ENCODE measurements at regions not wholly inside any gene's neighbourhood (a gene's known extent, or its start where the extent isn't known, plus 50 kb on each side); places are given as distances from the start of the nearest gene placed in this dataset.

DNA sequence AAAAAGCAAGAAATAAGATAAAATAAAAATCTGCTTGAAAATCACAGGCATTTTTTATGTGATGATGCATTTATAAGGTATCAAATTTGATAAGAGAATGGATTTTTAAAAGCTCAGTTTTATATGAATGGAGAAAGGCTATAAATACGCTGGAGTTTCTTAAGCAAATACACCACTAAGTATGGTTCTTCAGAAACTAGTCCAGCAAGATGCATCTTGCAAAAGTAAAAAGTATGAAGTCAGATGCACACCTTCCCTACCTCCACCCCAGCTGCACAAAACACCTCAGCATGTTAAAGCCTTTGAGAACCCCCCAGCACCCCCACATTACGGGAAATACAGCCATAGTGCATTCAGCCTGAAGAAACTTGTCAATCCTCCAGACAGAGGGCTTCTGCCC, 143.1 kb upstream of the PROX1 start:
- no peak for DNase-seq (ENCODE audit: low read depth in 3 of 3, low spot score in 1 of 3)

DNA sequence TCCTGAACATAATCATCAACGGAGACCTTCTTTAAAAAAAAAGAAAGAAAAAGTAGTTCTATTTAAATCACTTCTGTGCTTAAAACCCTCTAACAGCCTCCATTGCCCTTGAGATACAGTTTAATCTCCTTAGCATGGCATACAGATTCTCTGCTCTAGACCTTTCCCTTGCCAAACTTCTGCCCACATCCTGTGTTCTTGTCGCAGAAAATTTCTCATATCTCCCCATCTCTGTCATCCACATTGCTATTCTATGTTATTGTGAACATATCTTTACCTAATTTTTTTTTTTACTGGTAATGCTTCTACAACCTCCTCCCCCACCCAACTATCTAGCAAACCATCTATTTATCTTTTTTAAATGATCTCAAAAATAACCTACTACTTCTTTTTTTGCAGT, 135.7 kb upstream of the PROX1 start:
- DNase-seq (ENCODE audit: low read depth in 3 of 3, low spot score in 1 of 3): no peak

DNA sequence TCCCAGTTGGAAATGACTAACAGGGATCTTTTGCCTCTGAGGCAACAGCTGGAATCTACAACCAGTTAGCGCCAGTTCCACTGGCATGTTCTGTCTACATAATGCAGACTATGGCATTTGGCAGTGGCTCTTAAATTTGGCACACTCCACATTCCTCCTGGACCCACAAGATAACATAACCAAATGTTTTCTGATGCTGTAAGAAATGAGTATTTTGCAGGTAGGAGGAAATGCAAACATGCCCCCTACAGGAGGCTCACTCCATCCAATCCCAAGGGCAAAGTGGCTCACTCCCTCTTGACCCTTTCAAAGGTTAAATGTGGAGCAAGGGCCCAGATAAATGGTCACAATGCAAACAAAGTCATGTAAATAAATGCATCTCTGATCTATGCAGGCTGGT, 129.2 kb upstream of the PROX1 start:
- DNase-seq (ENCODE audit: low read depth in 3 of 3, low spot score in 1 of 3): no peak

DNA sequence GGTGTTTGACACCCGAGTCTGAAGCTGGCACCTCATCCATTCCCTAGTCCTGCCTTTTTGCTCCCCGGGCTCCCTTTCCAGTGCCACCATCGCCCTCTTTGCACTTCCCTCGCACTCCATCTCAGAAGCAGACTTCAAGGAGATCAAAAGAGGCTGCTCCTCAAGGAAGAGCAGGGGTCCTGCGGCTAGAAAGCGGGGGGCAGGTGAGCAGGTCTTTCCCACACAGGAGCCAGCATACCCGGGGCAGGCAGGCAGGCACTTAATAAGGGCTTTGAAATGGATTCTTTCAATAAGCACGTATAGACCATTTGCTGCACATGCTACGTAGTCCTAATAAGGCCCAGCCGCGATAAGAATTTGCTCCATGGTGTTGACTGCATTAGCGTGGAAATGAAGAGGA, 125.9 kb upstream of the PROX1 start:
- DNase-seq (ENCODE audit: low read depth in 3 of 3, low spot score in 1 of 3): no peak

DNA sequence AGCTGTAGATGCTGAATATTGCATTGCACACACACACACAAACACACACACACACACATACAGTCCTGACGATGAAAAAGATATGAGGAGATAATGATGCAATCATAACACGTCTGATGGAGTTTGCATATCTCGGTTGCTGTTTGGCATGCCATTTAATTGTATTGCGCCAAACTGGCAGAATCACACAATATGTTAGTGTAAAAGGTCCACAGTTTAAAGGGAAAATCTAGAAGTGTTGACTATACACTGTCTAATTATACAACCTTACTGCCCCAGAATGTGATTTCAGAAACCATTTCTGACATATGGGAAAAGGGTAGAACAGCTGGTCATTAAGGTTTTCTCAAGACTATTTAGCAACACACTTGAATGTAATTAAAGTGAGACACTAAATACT, 123.7 kb upstream of the PROX1 start:
- DNase-seq (ENCODE audit: low read depth in 3 of 3, low spot score in 1 of 3): no peak

DNA sequence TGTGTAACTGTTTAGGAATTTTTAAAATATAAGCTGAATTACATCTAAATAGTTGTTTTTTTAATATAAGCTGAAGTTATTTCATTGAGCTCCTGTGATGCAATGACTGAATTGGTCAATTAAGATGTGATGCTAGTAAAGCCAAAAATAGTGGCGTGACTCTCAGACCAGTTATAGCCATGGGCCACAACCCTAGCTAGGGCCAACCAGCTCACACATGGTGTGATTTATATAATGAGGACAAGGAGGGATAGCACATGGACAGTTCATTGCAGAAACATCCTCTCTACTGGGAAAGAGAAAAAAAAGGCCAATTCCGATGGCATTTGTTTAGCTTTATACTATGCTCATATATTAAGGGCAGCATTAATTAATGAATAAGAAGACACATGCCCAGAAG, 119.3 kb upstream of the PROX1 start:
- DNase-seq (ENCODE audit: low read depth in 3 of 3, low spot score in 1 of 3): no peak

DNA sequence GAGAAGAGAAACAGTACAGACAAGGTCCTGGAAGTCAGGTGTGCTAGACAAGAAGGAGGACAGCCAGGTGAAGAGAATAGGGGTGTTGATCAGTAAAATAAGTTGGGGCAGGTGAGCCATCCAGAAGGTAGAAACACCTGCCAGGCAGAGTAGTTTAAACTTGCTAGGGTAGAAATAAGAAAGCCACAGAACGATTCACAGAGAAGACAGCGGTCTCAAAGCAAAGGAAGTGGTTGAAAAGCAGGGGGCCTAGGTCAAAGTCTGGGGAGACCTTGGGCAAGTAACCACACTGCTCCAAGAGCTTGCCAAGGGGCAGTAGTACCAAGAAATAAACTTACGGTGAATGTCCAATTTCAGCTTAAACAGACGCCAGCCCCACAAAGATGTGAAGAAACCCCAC, 116.6 kb upstream of the PROX1 start:
- DNase-seq (ENCODE audit: low read depth in 3 of 3, low spot score in 1 of 3): no peak

DNA sequence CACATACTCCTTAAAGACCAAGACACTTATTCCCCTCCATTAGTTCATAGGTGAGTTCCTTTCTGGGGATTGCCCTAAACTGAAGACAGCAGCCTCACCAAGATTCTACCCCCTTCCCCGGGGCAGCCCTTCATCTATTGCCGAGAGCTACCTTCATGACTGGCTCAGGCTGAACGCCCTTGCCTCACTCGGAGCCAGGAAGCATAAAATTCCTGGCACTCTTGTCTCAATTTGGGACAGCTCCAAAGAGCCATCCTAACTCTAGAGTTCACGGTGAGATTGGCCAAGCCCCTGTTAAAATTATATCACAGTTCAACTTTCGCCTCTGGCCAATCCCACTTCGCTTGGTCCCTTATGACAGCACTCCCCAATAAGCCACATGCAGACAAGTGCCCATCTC, 113.0 kb upstream of the PROX1 start:
- no peak for DNase-seq (ENCODE audit: low read depth in 3 of 3, low spot score in 1 of 3)

DNA sequence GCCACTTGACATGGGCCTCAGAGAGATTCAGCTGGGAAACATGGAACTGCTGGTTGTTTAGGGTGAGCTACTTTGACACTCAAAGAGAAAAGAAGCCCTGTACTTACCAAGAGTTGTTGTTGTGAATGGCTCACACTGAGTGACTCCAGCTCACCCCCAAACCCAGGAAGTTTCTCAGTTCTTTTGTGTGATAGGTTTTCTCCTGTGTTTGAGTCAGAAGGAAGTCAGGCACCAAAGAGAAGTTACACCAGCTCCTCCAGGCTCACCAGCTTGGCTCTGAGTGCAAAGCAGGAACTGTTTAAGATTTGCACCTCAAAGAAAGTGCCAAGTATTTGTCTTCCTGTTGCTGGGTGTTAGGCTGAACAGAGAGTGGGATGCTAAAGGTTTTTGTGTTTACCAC, 111.2 kb upstream of the PROX1 start:
- DNase-seq (ENCODE audit: low read depth in 3 of 3, low spot score in 1 of 3): no peak

DNA sequence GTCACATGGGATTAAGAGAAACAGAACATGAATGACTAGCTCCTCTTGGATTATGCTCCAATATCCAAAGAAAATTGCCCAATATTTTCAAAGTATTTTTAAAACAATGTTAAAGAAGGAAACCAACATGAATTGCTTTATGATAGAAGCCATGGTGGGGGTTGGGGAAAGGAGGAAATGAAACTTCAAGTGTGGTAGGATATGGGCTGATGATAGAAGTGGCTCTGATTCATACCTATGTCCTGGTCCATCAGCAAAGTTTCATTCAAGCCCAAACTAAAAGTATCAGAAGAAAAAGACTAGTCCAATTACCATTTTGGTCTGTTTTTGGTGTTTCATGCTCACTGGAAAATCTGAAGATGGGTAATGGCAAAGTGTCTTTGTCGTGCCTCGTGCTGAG, 104.2 kb upstream of the PROX1 start:
- DNase-seq (ENCODE audit: low read depth in 3 of 3, low spot score in 1 of 3): no peak

DNA sequence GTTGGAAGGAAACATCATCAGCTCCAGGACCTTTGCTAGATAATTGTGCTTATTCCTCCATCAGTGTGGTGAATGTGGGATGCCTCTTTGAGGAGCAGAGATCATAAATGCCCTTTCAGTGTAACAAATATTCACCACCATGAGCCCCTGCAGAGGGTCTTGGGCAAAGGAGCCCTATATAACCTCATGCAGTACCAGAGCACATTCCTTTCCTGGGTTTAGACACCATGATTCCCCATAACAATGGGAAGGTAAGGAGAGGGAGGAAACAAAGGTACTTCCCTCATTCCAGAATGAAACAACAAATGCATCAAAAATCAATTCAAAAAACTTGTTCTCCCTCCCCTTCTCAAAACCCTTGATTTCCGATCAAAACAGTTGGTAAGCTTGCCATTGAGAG, 103.4 kb upstream of the PROX1 start:
- DNase-seq (ENCODE audit: low read depth in 3 of 3, low spot score in 1 of 3): no peak

DNA sequence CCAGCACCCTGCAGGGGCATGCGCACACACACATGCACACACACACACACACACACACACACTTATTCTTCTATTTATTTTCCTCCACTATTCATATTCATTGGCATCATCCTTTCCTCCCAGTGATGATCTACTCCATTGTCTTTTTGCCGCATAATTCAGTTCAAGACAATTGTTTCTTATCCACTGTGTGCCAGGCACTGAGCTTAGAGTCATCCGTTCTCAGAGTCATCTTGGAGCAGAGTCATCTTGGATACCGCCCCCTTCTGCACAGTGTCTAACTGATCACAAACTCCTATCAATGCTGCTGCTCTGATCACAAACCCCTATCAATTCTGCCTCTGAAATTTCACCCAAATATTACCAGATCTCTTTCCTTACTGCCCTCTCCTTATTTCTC, 102.8 kb upstream of the PROX1 start:
- no peak for DNase-seq (ENCODE audit: low read depth in 3 of 3, low spot score in 1 of 3)

DNA sequence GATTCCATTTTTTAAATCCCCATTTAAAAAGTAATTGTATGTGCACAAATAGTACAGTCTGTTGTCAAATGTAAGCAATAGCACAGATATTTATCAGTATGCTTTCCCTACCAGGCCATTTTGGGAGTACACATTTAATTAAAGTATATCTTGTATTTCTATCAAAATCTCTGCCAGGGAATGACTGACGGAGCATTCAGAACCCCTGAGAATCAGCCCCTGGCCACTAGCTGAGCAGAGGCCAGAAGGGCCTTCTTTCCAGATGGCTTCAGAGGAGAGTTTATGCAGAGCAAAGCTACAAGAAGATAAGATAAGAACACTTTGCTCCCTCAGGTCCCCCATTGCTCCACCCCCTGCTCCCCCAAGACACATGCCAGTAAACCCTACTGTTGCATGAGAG, 99.9 kb upstream of the PROX1 start:
- DNase-seq (ENCODE audit: low read depth in 3 of 3, low spot score in 1 of 3): no peak

DNA sequence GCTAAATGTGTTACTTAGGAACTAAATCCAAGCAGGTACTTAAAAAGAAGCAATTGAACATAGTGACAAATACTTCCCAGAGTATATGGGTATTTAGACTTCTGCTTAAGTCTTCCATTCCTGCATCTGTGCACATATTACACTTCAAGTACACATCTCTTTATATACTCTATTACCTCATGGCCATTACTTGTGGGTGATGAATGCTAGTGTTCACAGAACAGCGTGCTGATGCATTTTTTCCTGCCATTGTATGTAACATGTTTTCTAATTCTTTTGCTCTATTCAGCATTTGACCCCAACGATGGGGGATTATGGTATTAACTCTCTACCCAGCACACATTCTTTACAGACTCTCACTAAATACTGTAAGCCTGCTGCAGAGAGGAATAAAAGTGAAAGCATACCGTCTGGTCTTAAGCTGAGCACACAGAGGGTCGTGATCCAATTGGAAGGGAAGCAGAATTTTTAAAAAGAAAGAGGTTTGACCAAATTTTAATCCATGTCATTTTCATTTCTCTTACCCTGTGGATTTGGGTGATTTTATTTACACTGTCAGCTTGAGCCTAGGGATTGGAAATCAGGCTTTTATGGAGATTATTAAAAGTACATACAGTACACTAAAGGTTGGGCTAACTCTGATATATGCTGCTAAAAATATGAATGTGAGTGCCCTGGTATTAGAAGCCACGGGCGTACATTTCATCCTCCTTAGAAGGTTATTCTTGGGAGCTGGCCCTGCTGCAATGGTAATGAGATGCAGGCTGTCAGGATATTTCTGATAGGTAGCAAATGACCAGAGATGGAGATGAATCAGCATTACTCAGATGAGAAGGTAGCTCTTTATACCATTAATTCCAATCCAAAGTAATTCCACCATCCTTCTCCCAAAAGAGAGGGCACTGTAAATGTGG, 95.5 kb upstream of the PROX1 start:
- DNase-seq (ENCODE audit: low read depth in 3 of 3, low spot score in 1 of 3): no peak

DNA sequence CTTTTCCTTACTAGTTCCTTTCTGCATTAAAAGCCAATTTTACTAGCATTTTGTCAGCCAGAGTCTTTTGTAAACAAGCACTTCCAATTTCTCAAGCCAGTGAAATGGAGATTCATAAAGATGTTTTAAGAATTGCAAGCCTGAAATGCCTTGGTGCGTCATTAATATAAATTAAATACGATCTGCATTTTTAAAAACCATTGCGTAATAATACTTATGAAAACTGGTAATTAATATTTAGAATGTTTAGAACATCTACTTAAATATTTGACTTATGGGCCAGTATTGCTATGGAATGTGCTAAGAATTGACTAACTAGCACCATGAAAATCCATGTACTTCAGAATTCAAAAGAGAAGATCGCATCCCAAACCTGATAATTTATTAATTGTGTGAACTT, 89.1 kb upstream of the PROX1 start:
- DNase-seq (ENCODE audit: low read depth in 3 of 3, low spot score in 1 of 3): no peak

DNA sequence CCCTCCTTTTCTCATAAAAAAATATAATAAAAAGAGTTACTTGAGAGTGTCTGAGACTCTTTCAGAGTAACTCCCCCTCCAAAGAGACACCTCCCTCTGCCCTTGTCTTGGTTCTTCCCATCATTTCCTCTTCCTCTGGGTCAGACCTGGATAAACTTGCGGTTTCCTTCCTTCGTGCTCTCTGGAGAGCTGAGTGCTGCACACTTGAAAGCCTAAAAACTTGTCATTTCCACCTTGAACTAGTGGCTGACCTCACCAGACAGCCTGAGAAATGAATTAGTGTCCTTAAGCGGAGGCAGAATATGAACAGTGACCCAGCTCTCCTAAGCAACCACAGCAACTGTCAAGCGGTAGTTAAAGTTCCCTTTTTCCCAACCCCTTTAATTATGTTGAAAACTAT, 88.4 kb upstream of the PROX1 start:
- DNase-seq (ENCODE audit: low read depth in 3 of 3, low spot score in 1 of 3): no peak

DNA sequence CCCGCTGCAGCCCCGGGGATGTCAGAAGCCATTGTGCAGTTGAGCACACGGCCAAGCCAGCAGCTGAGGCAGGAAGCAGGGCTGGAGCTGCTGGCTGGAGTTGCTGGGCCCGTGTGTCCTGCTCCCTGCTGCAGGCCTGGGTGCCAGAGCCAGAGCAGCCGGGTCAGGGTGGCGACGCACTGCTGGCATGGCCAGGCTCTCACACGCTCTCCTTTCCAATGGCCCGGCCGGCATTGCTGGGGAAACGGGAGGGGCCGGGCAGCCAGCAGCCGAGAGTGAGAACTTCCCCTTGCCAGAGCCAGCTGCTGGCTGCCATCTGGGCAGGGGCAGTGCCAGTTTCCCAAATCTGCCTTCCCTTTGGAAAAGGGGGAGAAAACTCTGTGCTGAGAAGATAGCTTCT, 82.4 kb upstream of the PROX1 start:
- DNase-seq (ENCODE audit: low read depth in 3 of 3, low spot score in 1 of 3): no peak

DNA sequence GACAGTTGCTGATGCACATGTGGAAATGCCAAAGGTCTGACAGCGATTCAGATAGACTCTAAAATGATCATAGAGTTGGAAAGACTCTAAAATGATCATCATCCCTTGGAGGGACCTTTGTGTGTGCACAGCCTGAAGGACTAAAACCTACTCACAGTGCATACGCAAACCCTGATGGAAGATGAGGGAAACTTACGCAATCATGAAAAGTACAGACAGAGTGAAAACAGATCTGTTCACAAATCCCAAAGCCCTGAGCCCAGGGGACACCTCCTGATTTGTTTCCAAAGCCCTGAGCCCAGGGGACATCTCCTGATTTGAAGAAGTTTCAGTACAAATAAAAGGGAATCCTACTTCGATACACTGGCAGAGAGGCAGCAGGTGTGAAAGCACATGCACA, 79.3 kb upstream of the PROX1 start:
- DNase-seq (ENCODE audit: low read depth in 3 of 3, low spot score in 1 of 3): no peak

DNA sequence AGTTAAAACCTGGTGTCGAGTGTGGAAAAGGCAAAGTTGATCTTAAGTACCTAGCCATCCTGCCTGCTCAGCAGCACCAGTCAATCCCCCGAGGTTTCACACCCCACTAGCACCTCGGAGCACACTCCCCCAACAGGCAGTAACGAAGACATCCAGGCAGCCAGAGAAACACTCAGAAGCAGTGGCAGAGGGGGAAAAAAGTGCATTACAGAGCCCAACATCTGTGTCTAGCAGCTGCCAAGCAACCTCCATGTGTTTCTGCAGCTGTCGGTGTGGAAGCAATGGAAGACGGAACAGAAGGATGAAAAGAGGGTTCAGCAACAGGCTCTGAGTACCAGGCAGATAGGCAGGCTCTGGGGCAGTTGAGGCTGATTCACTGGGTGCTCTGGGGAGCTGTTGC, 73.4 kb upstream of the PROX1 start:
- DNase-seq (ENCODE audit: low read depth in 3 of 3, low spot score in 1 of 3): no peak

DNA sequence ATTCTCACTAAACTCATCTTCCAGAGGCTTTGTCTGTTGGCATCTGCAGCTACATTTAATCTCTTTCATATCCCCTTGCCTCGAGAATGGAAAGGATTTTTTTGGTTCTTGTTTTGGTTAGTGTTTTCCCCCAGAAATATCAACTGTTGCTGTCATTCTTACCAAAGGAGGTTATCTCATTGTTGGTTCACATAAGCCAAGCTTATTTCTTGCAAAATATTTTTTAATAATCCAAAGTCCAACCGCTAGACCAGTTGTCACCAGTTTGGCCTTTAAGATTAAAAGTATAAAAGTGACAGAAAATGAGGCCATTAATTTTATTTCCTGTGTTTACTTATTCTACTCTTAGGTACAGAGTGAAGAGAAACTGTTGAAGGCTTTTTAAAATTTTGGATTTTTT, 66.5 kb upstream of the PROX1 start:
- no peak for DNase-seq (ENCODE audit: low read depth in 3 of 3, low spot score in 1 of 3)

DNA sequence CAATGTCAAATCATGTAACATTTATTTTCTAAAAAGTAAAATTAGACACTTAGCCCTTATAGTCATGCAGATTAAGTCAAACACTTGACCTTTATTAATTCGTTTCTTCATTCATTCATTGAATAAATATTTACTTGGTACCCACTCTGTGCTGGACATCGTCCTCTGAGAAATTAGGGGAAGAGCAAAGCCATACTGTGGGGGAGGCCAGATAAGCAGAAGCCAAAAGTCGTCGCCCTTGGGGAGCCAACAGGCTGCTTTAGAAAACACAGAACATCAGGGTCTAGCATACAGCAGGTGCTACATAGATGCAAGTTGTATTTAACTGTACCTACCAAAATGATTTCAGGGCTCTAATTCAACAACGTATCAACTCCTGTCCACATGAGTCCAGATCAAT, 66.1 kb upstream of the PROX1 start:
- no peak for DNase-seq (ENCODE audit: low read depth in 3 of 3, low spot score in 1 of 3)

DNA sequence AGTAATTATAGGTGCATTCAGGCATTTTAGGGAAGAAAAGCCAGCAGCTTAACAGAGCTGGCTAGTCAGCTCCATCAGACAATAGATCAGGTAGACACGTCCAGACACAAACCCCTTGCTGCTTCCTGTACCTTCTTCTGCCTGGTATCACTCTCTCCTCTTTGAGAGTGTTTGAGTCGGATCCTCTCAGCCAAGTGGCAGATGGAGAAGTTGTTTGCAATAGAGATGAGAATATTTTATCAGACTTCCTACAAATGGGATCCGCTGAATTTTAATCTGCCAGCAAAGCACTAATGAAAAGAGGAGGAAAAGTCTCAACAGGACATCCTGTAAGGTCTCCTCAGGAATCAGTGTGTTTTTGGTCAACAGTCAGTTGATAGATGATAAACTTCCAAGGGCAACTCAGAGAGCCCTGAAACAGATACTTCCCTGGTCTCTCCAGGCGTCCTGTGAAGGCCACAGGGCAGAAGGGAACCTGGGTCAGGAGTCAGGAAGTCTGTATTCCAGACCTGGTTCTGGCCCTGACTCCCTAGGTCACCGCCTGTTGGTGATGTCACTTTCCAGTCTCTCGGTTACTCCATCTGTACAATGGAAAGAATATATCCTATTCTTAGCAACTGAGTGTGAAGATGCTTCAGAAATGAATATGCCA, 62.1 kb upstream of the PROX1 start:
- DNase-seq (ENCODE audit: low read depth in 3 of 3, low spot score in 1 of 3): no peak

DNA sequence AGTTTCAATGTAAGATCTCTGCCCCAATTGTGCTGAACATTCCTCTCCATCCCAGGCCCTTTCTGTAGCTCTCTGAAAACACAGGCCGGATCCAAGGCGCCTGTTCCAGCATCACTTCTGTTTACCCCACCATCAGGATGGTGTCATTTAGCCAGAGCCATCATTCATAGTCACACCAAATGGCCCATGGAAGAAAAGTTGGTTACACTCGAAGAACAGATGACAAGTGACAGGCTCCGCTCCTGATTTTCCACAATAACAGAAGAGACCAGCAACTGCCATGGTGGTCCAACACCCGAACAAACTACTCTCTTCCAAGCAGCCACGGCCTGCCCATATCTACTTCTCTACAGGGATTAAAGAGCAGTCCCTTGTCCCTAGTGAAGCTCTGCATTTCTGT, 59.9 kb upstream of the PROX1 start:
- DNase-seq (ENCODE audit: low read depth in 3 of 3, low spot score in 1 of 3): no peak

All from stimulated activated CD4-positive, alpha-beta T cell treated with anti-CD3 and anti-CD28 coated beads, TNF-alpha, amount 100 ng/mL, for 1 hour (primary cell).